ENCODE measurements at regions not wholly inside any gene's neighbourhood (a gene's known extent, or its start where the extent isn't known, plus 50 kb on each side); places are given as distances from the start of the nearest gene placed in this dataset.

GRCh38 chr15:25089577-25089976, 134.8 kb downstream of the SNRPN start:
- TF ChIP-seq POLR2A (IDR thresholded peaks at IDR 0.05) (no peak), CTCF (IDR thresholded peaks at IDR 0.05) (no peak)

Measured in tibial nerve (tissue), 3 donors.